ENCODE measurements at regions not wholly inside any gene's neighbourhood (a gene's known extent, or its start where the extent isn't known, plus 50 kb on each side); places are given as distances from the start of the nearest gene placed in this dataset.
A peak's percentile ranks its signal among the peaks of the same experiment; 100 is the strongest.

- Histone ChIP-seq H3K36me3 (ENCODE audit: insufficient read depth, low read length) (no peaks in the 10 kb centered on the region), H3K27ac (ENCODE audit: low read depth, low read length) (no peak overlapping the region), H3K27me3 (ENCODE audit: insufficient read depth, low read length) (no peaks in the 10 kb centered on the region), H3K4me3 (ENCODE audit: low read length in 2 of 2) (no peak overlapping the region), H3K4me1 (ENCODE audit: insufficient read depth, low read length) (no peaks in the 10 kb centered on the region), H3K9me3 (ENCODE audit: control insufficient read depth in 1 of 2, low read length in 2 of 2) (no peaks in the 10 kb centered on the region)
- ChIA-PET CTCF (ENCODE audit: partially characterized antibody) (no interaction called here), POLR2A (ENCODE audit: partially characterized antibody) (no interaction called here)
- H3K9me3 Mint-ChIP-seq, result peaks cover 0 to 10% (median 4%) of the 10 kb centered on the region in 8 donors
- H3K4me1 Mint-ChIP-seq, result no peaks in the 10 kb centered on the region
- H3K27me3 Mint-ChIP-seq, result no peaks in the 10 kb centered on the region
- no peak overlapping the region for H3K27ac Mint-ChIP-seq
- no peak overlapping the region for H3K4me3 Mint-ChIP-seq
- H3K36me3 Mint-ChIP-seq, result no peaks in the 10 kb centered on the region
- DNase-seq, result no peak
- intact Hi-C loops (cut with micrococcal nuclease), result no loop called here
These were observed 2041.4 kb upstream of the CELF4 start for GRCh38 chr18:39607034-39607433.

DNA sequence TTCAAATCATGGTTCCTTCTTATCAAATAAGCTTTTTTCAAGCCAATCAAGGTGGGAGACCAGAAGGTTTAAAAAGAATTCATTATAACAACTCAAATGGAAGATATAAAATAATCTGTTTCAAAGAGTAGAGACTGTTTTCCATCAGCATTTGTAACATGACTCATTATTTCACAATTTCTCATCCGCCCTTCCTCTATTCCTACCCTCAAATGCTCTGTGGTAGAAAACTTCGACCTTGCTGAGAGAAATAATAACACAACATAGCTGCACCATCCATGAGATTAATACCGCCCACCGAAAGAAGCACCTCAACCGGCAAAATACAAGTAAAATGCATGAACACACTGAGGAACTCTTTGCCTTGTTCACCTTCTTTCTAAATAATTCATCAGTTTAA lies 2039.2 kb upstream of the CELF4 start:
- Mint-ChIP-seq H3K9me3 (peaks cover 0 to 6% (median 1%) of the 10 kb centered on the region in 8 donors), H3K36me3 (no peaks in the 10 kb centered on the region), H3K4me3 (peak overlapping the region in 1 of 8 donors; percentile 18), H3K27ac (no peak overlapping the region), H3K27me3 (no peaks in the 10 kb centered on the region), H3K4me1 (no peaks in the 10 kb centered on the region)
- H3K4me1 ChIP-seq (ENCODE audit: insufficient read depth, low read length), result no peaks in the 10 kb centered on the region
- intact Hi-C loops (cut with micrococcal nuclease), result no loop called here
- no peaks in the 10 kb centered on the region for H3K9me3 ChIP-seq (ENCODE audit: control insufficient read depth in 1 of 2, low read length in 2 of 2)
- ChIA-PET POLR2A (ENCODE audit: partially characterized antibody) (no interaction called here), CTCF (ENCODE audit: partially characterized antibody) (no interaction called here)
- no peaks in the 10 kb centered on the region for H3K27me3 ChIP-seq (ENCODE audit: insufficient read depth, low read length)
- no peaks in the 10 kb centered on the region for H3K36me3 ChIP-seq (ENCODE audit: insufficient read depth, low read length)
- no peak overlapping the region for H3K4me3 ChIP-seq (ENCODE audit: low read length in 2 of 2)
- DNase-seq, result no peak
- no peak overlapping the region for H3K27ac ChIP-seq (ENCODE audit: low read depth, low read length)

DNA sequence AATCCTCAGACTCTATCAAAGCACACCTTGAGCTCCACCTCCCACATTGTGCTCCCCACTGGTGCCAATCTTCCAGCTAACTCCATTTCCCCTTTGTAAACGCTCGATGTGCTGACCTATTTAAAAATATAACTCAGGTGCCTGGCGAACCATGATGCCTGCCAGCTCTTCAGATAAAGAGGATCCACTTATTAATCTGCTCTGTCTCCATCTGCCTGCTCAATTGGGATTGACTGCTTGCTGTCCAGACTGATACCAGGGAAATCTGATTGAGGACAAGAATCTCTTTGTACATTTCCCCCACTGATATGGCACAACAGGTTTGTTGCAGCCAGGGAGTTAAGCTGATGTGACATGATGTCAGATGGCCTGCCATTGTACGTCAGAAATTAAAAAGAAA lies 2036.5 kb upstream of the CELF4 start:
- Mint-ChIP-seq H3K4me1 (no peaks in the 10 kb centered on the region), H3K36me3 (no peaks in the 10 kb centered on the region), H3K27ac (peak overlapping the region in 1 of 7 donors; percentile 44), H3K9me3 (peaks cover 0 to 6% (median 3%) of the 10 kb centered on the region in 8 donors), H3K4me3 (no peak overlapping the region), H3K27me3 (no peaks in the 10 kb centered on the region)
- Histone ChIP-seq H3K4me3 (ENCODE audit: low read length in 2 of 2) (no peak overlapping the region), H3K27me3 (ENCODE audit: insufficient read depth, low read length) (no peaks in the 10 kb centered on the region), H3K27ac (ENCODE audit: low read depth, low read length) (no peak overlapping the region), H3K9me3 (ENCODE audit: control insufficient read depth in 1 of 2, low read length in 2 of 2) (no peaks in the 10 kb centered on the region), H3K36me3 (ENCODE audit: insufficient read depth, low read length) (no peaks in the 10 kb centered on the region), H3K4me1 (ENCODE audit: insufficient read depth, low read length) (no peaks in the 10 kb centered on the region)
- POLR2A ChIA-PET (ENCODE audit: partially characterized antibody), result no interaction called here
- no peak for DNase-seq
- CTCF ChIA-PET (ENCODE audit: partially characterized antibody), result no interaction called here
- intact Hi-C loops (cut with micrococcal nuclease), result no loop called here

DNA sequence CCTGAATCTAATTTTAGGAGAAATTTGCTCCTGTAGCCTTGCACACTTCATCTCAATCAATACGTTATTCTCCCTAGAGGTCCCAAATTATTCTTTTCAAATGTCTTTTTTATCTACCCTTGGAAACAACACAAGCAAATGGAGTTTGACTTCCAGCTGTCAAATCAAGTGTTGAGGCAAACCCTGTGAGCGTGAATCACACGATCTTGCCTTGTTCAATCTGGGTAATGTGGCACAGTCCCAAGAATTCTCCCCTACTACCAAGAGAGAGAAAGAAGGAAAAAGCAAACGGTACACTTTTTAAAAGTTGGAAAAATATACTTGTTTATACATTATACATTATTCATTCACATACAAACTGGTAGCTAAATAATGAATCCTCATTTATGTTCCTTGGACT lies 2035.3 kb upstream of the CELF4 start:
- no peaks in the 10 kb centered on the region for H3K4me1 Mint-ChIP-seq
- H3K4me1 ChIP-seq (ENCODE audit: insufficient read depth, low read length), result no peaks in the 10 kb centered on the region
- H3K36me3 ChIP-seq (ENCODE audit: insufficient read depth, low read length), result no peaks in the 10 kb centered on the region
- no peak overlapping the region for H3K4me3 Mint-ChIP-seq
- no peak overlapping the region for H3K27ac Mint-ChIP-seq
- H3K9me3 ChIP-seq (ENCODE audit: control insufficient read depth in 1 of 2, low read length in 2 of 2), result no peaks in the 10 kb centered on the region
- ChIA-PET POLR2A (ENCODE audit: partially characterized antibody) (no interaction called here), CTCF (ENCODE audit: partially characterized antibody) (no interaction called here)
- DNase-seq, result no peak
- no peaks in the 10 kb centered on the region for H3K27me3 ChIP-seq (ENCODE audit: insufficient read depth, low read length)
- intact Hi-C loops (cut with micrococcal nuclease), result no loop called here
- H3K9me3 Mint-ChIP-seq, result peaks cover 0 to 6% (median 2%) of the 10 kb centered on the region in 8 donors
- no peaks in the 10 kb centered on the region for H3K36me3 Mint-ChIP-seq
- no peaks in the 10 kb centered on the region for H3K27me3 Mint-ChIP-seq
- H3K4me3 ChIP-seq (ENCODE audit: low read length in 2 of 2), result no peak overlapping the region
- H3K27ac ChIP-seq (ENCODE audit: low read depth, low read length), result no peak overlapping the region

DNA sequence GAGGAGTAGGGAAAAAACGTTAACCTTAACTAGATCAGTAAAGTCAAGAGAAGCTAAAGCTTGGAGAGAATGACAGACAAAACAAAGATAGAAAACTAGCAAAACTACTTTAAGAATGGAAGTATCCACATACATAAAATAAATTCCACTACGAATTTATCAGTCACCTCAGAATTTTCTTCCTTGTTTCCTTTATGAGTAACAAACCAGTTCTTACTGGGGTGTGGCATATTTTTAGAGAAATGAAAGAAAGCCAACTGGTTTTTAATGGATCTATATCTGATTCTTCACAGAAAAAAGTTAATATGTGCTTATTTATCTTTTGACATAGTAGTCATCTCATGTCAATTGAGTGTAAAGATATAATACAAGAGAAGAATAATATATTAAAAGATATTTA lies 2033.7 kb upstream of the CELF4 start:
- Histone ChIP-seq H3K27me3 (ENCODE audit: insufficient read depth, low read length) (no peaks in the 10 kb centered on the region), H3K36me3 (ENCODE audit: insufficient read depth, low read length) (no peaks in the 10 kb centered on the region), H3K4me3 (ENCODE audit: low read length in 2 of 2) (no peak overlapping the region), H3K27ac (ENCODE audit: low read depth, low read length) (no peak overlapping the region), H3K9me3 (ENCODE audit: control insufficient read depth in 1 of 2, low read length in 2 of 2) (no peaks in the 10 kb centered on the region), H3K4me1 (ENCODE audit: insufficient read depth, low read length) (no peaks in the 10 kb centered on the region)
- peaks cover 0 to 6% (median 3%) of the 10 kb centered on the region in 8 donors for H3K9me3 Mint-ChIP-seq
- no peak overlapping the region for H3K4me3 Mint-ChIP-seq
- no peaks in the 10 kb centered on the region for H3K4me1 Mint-ChIP-seq
- no peaks in the 10 kb centered on the region for H3K27me3 Mint-ChIP-seq
- ChIA-PET CTCF (ENCODE audit: partially characterized antibody) (no interaction called here), POLR2A (ENCODE audit: partially characterized antibody) (no interaction called here)
- no peak for DNase-seq
- no peaks in the 10 kb centered on the region for H3K36me3 Mint-ChIP-seq
- H3K27ac Mint-ChIP-seq, result no peak overlapping the region
- intact Hi-C loops (cut with micrococcal nuclease), result no loop called here

- Mint-ChIP-seq H3K9me3 (peaks cover 0 to 12% (median 4%) of the 10 kb centered on the region in 8 donors), H3K27me3 (no peaks in the 10 kb centered on the region), H3K36me3 (no peaks in the 10 kb centered on the region), H3K4me3 (no peak overlapping the region), H3K4me1 (no peaks in the 10 kb centered on the region), H3K27ac (no peak overlapping the region)
- H3K27me3 ChIP-seq (ENCODE audit: insufficient read depth, low read length), result no peaks in the 10 kb centered on the region
- no peaks in the 10 kb centered on the region for H3K4me1 ChIP-seq (ENCODE audit: insufficient read depth, low read length)
- no peaks in the 10 kb centered on the region for H3K36me3 ChIP-seq (ENCODE audit: insufficient read depth, low read length)
- ChIA-PET POLR2A (ENCODE audit: partially characterized antibody) (no interaction called here), CTCF (ENCODE audit: partially characterized antibody) (no interaction called here)
- H3K27ac ChIP-seq (ENCODE audit: low read depth, low read length), result no peak overlapping the region
- intact Hi-C loops (cut with micrococcal nuclease), result no loop called here
- H3K4me3 ChIP-seq (ENCODE audit: low read length in 2 of 2), result no peak overlapping the region
- DNase-seq, result no peak
- no peaks in the 10 kb centered on the region for H3K9me3 ChIP-seq (ENCODE audit: control insufficient read depth in 1 of 2, low read length in 2 of 2)
These were observed 2031.3 kb upstream of the CELF4 start for GRCh38 chr18:39596891-39597290.

DNA sequence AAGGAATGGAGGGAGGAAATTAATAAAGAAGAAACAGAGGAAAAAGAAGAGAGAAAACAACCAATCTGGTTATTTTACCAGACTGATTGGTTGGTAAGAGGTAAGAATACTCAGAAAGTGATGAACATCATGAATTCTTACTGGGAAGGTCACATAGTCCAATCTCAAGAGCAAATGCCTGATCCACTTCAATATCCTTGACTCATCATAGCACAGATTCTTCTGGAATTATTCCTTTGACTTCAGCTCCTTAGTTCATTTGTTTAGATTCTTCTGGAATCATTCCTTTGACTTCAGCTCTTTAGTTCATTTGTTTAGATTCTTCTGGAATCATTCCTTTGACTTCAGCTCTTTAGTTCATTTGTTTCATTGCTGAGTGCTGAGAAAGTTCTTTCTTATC lies 2030.6 kb upstream of the CELF4 start:
- Histone ChIP-seq H3K36me3 (ENCODE audit: insufficient read depth, low read length) (no peaks in the 10 kb centered on the region), H3K4me3 (ENCODE audit: low read length in 2 of 2) (no peak overlapping the region), H3K9me3 (ENCODE audit: control insufficient read depth in 1 of 2, low read length in 2 of 2) (no peaks in the 10 kb centered on the region), H3K27ac (ENCODE audit: low read depth, low read length) (no peak overlapping the region), H3K4me1 (ENCODE audit: insufficient read depth, low read length) (no peaks in the 10 kb centered on the region), H3K27me3 (ENCODE audit: insufficient read depth, low read length) (no peaks in the 10 kb centered on the region)
- H3K27ac Mint-ChIP-seq, result no peak overlapping the region
- CTCF ChIA-PET (ENCODE audit: partially characterized antibody), result no interaction called here
- no peaks in the 10 kb centered on the region for H3K36me3 Mint-ChIP-seq
- H3K4me1 Mint-ChIP-seq, result no peaks in the 10 kb centered on the region
- H3K9me3 Mint-ChIP-seq, result peaks cover 0 to 12% (median 4%) of the 10 kb centered on the region in 8 donors
- no peak overlapping the region for H3K4me3 Mint-ChIP-seq
- no peaks in the 10 kb centered on the region for H3K27me3 Mint-ChIP-seq
- DNase-seq, result no peak
- POLR2A ChIA-PET (ENCODE audit: partially characterized antibody), result no interaction called here
- intact Hi-C loops (cut with micrococcal nuclease), result no loop called here

GRCh38 chr18:39594206-39594605 lies 2028.6 kb upstream of the CELF4 start:
- Mint-ChIP-seq H3K27ac (no peak overlapping the region), H3K27me3 (no peaks in the 10 kb centered on the region), H3K4me3 (no peak overlapping the region), H3K9me3 (peaks cover 0 to 21% (median 6%) of the 10 kb centered on the region in 8 donors), H3K4me1 (no peaks in the 10 kb centered on the region), H3K36me3 (no peaks in the 10 kb centered on the region)
- Histone ChIP-seq H3K4me3 (ENCODE audit: low read length in 2 of 2) (no peak overlapping the region), H3K4me1 (ENCODE audit: insufficient read depth, low read length) (no peaks in the 10 kb centered on the region), H3K27me3 (ENCODE audit: insufficient read depth, low read length) (no peaks in the 10 kb centered on the region), H3K36me3 (ENCODE audit: insufficient read depth, low read length) (no peaks in the 10 kb centered on the region), H3K27ac (ENCODE audit: low read depth, low read length) (no peak overlapping the region), H3K9me3 (ENCODE audit: control insufficient read depth in 1 of 2, low read length in 2 of 2) (no peaks in the 10 kb centered on the region)
- intact Hi-C loops (cut with micrococcal nuclease), result no loop called here
- DNase-seq, result no peak
- POLR2A ChIA-PET (ENCODE audit: partially characterized antibody), result no interaction called here
- CTCF ChIA-PET (ENCODE audit: partially characterized antibody), result no interaction called here

All from CD4-positive, alpha-beta memory T cell (primary cell).